Hepatocyte (in vitro differentiated cells): ENCODE measurements at regions not wholly inside any gene's neighbourhood (a gene's known extent, or its start where the extent isn't known, plus 50 kb on each side); places are given as distances from the start of the nearest gene placed in this dataset.

ENCODE experiments used
- EZH2 ChIP-seq: fragments of 200-600 bp; sonication (generic); IDR thresholded peaks from 2 replicates; pipeline ENCODE4 v1.6.1; 2016; ENCODE audit warnings: antibody characterized with exemption, mild to moderate bottlenecking, borderline replicate concordance
- EZH2phosphoT487 ChIP-seq: fragments of 200-600 bp; sonication (generic); IDR thresholded peaks from one replicate; pipeline ENCODE4 v1.6.1; 2018; ENCODE audit warnings: antibody characterized with exemption, mild to moderate bottlenecking, low read depth, moderate library complexity; ENCODE audit not compliant: unreplicated experiment, severe bottlenecking
- TF ChIP-seq, protein P1 (sequence below): fragments of 200-600 bp; sonication (generic); IDR thresholded peaks from 2 replicates; pipeline ENCODE4 v1.5.1; 2016; ENCODE audit warnings: antibody characterized with exemption, mild to moderate bottlenecking; ENCODE audit not compliant: poor library complexity

DNA sequence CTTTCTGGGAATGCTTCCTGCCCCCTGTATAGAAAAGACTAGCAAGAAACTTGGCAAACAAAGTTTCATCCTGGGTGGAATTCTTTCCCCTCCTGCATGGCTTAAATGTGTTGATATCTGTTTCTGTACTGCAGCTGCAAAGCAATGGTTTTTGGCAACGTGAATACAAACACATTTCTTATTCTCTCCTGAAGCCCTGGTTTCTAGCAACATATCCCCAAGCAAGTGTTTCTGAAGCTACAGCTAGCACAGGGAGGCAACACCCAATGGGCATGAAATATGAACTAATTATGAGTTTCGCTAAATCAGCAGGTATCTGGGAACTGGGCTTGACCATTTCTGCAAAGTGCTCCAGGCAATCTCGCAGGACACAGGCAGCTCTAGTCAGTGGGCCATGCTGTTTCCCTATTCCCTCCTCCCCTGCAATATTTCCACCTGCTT is 392.3 kb upstream of the TMPO start:
- TF ChIP-seq EZH2, result no peak
- TF ChIP-seq, protein P1, sequence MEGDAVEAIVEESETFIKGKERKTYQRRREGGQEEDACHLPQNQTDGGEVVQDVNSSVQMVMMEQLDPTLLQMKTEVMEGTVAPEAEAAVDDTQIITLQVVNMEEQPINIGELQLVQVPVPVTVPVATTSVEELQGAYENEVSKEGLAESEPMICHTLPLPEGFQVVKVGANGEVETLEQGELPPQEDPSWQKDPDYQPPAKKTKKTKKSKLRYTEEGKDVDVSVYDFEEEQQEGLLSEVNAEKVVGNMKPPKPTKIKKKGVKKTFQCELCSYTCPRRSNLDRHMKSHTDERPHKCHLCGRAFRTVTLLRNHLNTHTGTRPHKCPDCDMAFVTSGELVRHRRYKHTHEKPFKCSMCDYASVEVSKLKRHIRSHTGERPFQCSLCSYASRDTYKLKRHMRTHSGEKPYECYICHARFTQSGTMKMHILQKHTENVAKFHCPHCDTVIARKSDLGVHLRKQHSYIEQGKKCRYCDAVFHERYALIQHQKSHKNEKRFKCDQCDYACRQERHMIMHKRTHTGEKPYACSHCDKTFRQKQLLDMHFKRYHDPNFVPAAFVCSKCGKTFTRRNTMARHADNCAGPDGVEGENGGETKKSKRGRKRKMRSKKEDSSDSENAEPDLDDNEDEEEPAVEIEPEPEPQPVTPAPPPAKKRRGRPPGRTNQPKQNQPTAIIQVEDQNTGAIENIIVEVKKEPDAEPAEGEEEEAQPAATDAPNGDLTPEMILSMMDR, result no peak
- no peak for TF ChIP-seq EZH2phosphoT487
